Activated CD4-positive, alpha-beta memory T cell treated with anti-CD3 and anti-CD28 coated beads, Interleukin-2, amount 10 ng/mL, durations not matched to agents 7 days and 5 days (primary cell): ENCODE measurements at regions not wholly inside any gene's neighbourhood (a gene's known extent, or its start where the extent isn't known, plus 50 kb on each side); places are given as distances from the start of the nearest gene placed in this dataset.

Experiments
- CTCF ChIA-PET: fragments of 350-600 bp; sonication (Branson Sonifier 250); formaldehyde crosslinking; loops from one replicate; lab custom pipeline; 2021; ENCODE audit warnings: antibody characterized with exemption, inconsistent platforms; lab: Charles Lee
- POLR2A ChIA-PET: fragments of 350-600 bp; sonication (Branson Sonifier 250); formaldehyde crosslinking; loops from one replicate; lab custom pipeline; 2021; ENCODE audit warnings: antibody characterized with exemption; lab: Charles Lee
- DNase-seq: peaks from one replicate; pipeline ENCODE4 v3.0.0-alpha.2; 2020
- H3K27ac Mint-ChIP-seq: one replicate; pipeline ENCODE4 v1.8.0; 2021; ENCODE audit warnings: mild to moderate bottlenecking, mixed read lengths
- H3K27me3 Mint-ChIP-seq: one replicate; pipeline ENCODE4 v1.8.0; 2021; ENCODE audit warnings: mixed read lengths
- H3K36me3 Mint-ChIP-seq: one replicate; pipeline ENCODE4 v1.8.0; 2021; ENCODE audit warnings: low read depth, mixed read lengths
- H3K4me1 Mint-ChIP-seq: one replicate; pipeline ENCODE4 v1.8.0; 2021; ENCODE audit warnings: mixed read lengths
- H3K4me3 Mint-ChIP-seq: one replicate; pipeline ENCODE4 v1.8.0; 2021; ENCODE audit warnings: mild to moderate bottlenecking, mixed read lengths
- H3K9me3 Mint-ChIP-seq: one replicate; pipeline ENCODE4 v1.8.0; 2021; ENCODE audit warnings: mixed read lengths

DNA sequence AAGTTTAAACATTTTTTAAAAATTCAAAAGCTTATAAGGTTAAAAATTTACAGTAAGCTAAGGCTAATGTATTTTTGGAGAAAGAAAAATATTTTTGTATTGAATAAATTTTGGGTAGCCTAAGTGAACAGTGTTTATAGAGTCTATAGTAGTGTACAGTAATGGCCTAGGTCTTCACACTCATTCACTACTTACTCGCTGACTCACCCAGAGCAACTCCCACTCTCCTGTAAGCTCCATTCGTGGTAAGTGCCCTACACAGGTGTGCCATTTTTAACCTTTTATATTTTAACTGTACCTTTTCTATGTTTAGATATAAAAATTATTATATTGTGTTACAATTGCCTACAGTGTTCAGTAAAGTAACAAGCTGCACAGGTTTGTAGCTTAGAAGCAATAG, 96.6 kb upstream of the FREM2 start:
- ChIA-PET POLR2A (no interaction called here), CTCF (interaction anchor here (0.7 kb wide), 1 partner anchor 8 kb away, joined by 3 read pairs; no protein-coding TSS in a partner anchor)
- no peaks in the 10 kb centered on the region for H3K4me1 Mint-ChIP-seq
- H3K27ac Mint-ChIP-seq, result no peak overlapping the region
- no peak for DNase-seq
- no peak overlapping the region for H3K4me3 Mint-ChIP-seq
- no peaks in the 10 kb centered on the region for H3K36me3 Mint-ChIP-seq
- no peaks in the 10 kb centered on the region for H3K27me3 Mint-ChIP-seq
- H3K9me3 Mint-ChIP-seq, result no peaks in the 10 kb centered on the region

DNA sequence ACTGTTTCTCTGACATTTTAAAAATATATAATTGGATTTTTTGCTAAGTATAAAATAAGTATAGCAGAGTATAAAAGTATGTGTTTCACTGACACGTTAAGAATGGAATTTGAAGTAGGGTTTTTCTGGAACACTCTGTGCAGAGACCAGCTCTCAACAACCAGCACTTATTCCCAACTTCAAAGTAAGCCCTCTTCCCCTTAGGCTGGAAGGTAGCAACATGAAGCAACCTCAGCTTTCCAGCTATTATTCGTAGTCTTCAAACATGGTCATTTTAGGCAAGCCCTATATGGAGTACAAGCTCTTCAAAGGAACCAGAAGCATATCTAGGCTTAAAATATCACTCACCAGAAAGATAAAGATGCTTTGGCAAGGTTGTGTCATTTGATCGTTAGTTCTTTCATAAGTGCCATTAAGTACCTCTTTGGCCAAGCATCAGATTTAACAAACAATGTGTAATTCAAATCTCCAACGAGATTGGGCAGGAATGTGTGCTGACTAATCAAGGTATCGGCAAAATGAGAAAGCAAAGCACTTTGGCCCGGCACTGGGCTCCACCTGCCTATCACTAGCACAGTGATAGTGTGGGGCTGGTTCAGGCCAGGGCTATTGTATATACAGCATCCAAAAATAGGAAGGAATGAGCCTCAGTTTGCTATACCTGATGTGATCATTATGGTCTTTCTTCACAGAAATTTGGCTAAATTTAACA, 95.9 kb upstream of the FREM2 start:
- no peaks in the 10 kb centered on the region for H3K9me3 Mint-ChIP-seq

GRCh38 chr13:38602266-38602665, 84.6 kb upstream of the FREM2 start:
- no peaks in the 10 kb centered on the region for H3K36me3 Mint-ChIP-seq
- H3K9me3 Mint-ChIP-seq, result no peaks in the 10 kb centered on the region
- DNase-seq, result no peak
- no peak overlapping the region for H3K27ac Mint-ChIP-seq
- ChIA-PET POLR2A (no interaction called here), CTCF (no interaction called here)
- no peaks in the 10 kb centered on the region for H3K4me1 Mint-ChIP-seq
- H3K27me3 Mint-ChIP-seq, result peaks cover 3% of the 10 kb centered on the region
- no peak overlapping the region for H3K4me3 Mint-ChIP-seq

More for the DNA sequence above, 95.9 kb upstream of the FREM2 start:
- Mint-ChIP-seq H3K27me3 (no peaks in the 10 kb centered on the region), H3K4me3 (no peak overlapping the region), H3K36me3 (no peaks in the 10 kb centered on the region), H3K4me1 (no peaks in the 10 kb centered on the region), H3K27ac (no peak overlapping the region)
- CTCF ChIA-PET, result interaction anchor here (0.7 kb wide), 1 partner anchor 9 kb away, joined by 3 read pairs; no protein-coding TSS in a partner anchor
- DNase-seq, result no peak
- POLR2A ChIA-PET, result no interaction called here

DNA sequence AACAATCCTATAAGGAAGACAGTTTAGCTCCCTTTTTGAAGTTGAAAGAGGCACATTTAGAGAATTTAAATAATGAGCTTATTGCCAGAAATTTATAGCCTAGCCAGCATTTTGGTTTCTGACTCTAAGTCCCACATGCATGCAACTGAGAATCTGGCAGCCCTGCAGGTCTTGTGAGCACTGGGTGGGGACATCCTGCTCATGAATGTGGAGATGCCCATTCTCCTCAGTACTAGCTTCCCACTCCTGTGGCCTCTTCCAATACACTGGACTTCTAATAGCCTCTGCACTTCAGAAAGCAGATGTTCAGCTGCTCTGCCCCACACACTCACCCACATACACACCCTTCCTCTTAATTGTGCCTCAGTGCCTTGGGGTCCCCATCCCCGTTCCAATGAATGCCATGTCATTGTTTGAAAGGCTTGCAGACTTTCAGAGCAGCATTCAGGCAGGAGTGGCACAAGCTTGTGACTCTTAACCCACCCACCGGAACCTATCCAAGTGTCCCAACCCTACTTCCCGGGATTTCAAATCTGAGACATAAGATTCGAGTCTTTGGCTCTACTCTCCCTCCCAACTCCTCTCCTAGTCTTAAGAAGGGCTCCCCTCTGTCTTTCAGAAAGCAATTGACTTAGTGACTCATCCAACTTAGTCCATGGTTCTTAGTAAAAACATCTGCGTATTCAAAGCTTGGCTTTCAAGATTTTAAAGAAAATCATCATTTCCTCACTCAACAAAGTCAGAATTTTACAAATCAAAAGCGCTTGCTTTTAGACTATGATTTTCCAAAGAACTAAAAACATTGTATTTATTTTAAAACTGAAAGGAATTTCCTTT, 80.0 kb upstream of the FREM2 start:
- no peak for DNase-seq
- H3K27me3 Mint-ChIP-seq, result no peaks in the 10 kb centered on the region
- no peaks in the 10 kb centered on the region for H3K4me1 Mint-ChIP-seq
- H3K9me3 Mint-ChIP-seq, result no peaks in the 10 kb centered on the region
- H3K36me3 Mint-ChIP-seq, result no peaks in the 10 kb centered on the region
- no peak overlapping the region for H3K27ac Mint-ChIP-seq
- POLR2A ChIA-PET, result no interaction called here
- no peak overlapping the region for H3K4me3 Mint-ChIP-seq
- CTCF ChIA-PET, result no interaction called here

- Mint-ChIP-seq H3K9me3 (no peaks in the 10 kb centered on the region), H3K4me1 (no peaks in the 10 kb centered on the region), H3K4me3 (no peak overlapping the region), H3K27ac (no peak overlapping the region), H3K36me3 (no peaks in the 10 kb centered on the region), H3K27me3 (no peaks in the 10 kb centered on the region)
- DNase-seq, result no peak
- POLR2A ChIA-PET, result no interaction called here
- CTCF ChIA-PET, result no interaction called here
These were observed 68.9 kb upstream of the FREM2 start for GRCh38 chr13:38617936-38618335.

- H3K9me3 Mint-ChIP-seq, result no peaks in the 10 kb centered on the region
- H3K27me3 Mint-ChIP-seq, result no peaks in the 10 kb centered on the region
- no peak for DNase-seq
- H3K36me3 Mint-ChIP-seq, result no peaks in the 10 kb centered on the region
- H3K4me1 Mint-ChIP-seq, result no peaks in the 10 kb centered on the region
- ChIA-PET POLR2A (no interaction called here), CTCF (no interaction called here)
- H3K27ac Mint-ChIP-seq, result no peak overlapping the region
- H3K4me3 Mint-ChIP-seq, result no peak overlapping the region
These were observed 68.5 kb upstream of the FREM2 start for GRCh38 chr13:38618336-38618735.

- ChIA-PET CTCF (no interaction called here), POLR2A (no interaction called here)
- H3K36me3 Mint-ChIP-seq, result no peaks in the 10 kb centered on the region
- no peak overlapping the region for H3K4me3 Mint-ChIP-seq
- H3K27ac Mint-ChIP-seq, result no peak overlapping the region
- no peaks in the 10 kb centered on the region for H3K27me3 Mint-ChIP-seq
- no peaks in the 10 kb centered on the region for H3K9me3 Mint-ChIP-seq
- no peaks in the 10 kb centered on the region for H3K4me1 Mint-ChIP-seq
- DNase-seq, result no peak
These were observed 68.0 kb upstream of the FREM2 start for GRCh38 chr13:38618881-38619280.

GRCh38 chr13:38620876-38621275, 66.0 kb upstream of the FREM2 start:
- no peaks in the 10 kb centered on the region for H3K36me3 Mint-ChIP-seq
- no peak overlapping the region for H3K27ac Mint-ChIP-seq
- no peaks in the 10 kb centered on the region for H3K9me3 Mint-ChIP-seq
- POLR2A ChIA-PET, result no interaction called here
- no peak overlapping the region for H3K4me3 Mint-ChIP-seq
- CTCF ChIA-PET, result no interaction called here
- H3K27me3 Mint-ChIP-seq, result no peaks in the 10 kb centered on the region
- H3K4me1 Mint-ChIP-seq, result no peaks in the 10 kb centered on the region
- DNase-seq, result no peak

GRCh38 chr13:38624822-38625221, 62.1 kb upstream of the FREM2 start:
- DNase-seq, result no peak
- H3K4me3 Mint-ChIP-seq, result no peak overlapping the region
- H3K36me3 Mint-ChIP-seq, result no peaks in the 10 kb centered on the region
- POLR2A ChIA-PET, result no interaction called here
- H3K9me3 Mint-ChIP-seq, result no peaks in the 10 kb centered on the region
- CTCF ChIA-PET, result no interaction called here
- H3K27me3 Mint-ChIP-seq, result no peaks in the 10 kb centered on the region
- H3K27ac Mint-ChIP-seq, result no peak overlapping the region
- H3K4me1 Mint-ChIP-seq, result no peaks in the 10 kb centered on the region

DNA sequence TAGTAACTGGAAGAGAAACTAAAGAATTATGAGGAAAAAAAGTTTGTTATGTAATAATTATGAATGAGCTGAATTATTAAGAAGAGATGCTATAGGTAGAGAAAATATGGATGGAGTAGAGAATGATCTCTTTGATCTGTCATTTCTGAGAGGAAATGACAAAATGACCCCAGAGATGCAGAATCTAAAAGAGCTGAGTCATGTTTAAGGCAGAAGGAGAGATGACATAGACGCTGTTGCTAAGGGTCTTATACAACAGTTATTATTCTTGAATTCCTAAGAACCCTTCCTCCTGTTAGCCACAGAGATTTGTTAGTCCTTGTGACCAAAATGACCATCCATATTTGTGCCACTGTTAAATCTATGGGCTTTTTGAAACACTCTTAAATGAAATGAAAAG, 58.3 kb upstream of the FREM2 start:
- no peak for DNase-seq
- ChIA-PET CTCF (no interaction called here), POLR2A (no interaction called here)
- Mint-ChIP-seq H3K27me3 (no peaks in the 10 kb centered on the region), H3K27ac (no peak overlapping the region), H3K4me1 (no peaks in the 10 kb centered on the region), H3K9me3 (no peaks in the 10 kb centered on the region), H3K4me3 (no peak overlapping the region), H3K36me3 (no peaks in the 10 kb centered on the region)

DNA sequence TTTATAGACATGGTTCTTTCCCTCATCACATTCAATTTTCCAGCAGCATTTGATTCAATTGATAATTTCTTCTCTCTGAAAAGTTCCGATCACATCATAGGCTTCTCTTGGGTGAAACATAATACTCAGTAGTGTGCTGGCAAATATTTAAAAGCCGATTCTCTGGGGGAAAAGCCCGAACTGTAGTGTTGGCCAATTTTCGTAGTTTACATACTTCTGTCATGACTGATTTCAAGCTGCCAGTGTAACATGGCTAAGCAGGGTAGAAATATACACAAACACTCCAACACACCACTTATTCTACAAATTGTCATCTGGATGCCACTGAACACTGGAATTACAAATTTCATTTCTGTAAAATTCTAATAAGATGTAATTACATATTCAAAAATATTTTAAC, 56.1 kb upstream of the FREM2 start:
- ChIA-PET POLR2A (no interaction called here), CTCF (no interaction called here)
- no peaks in the 10 kb centered on the region for H3K9me3 Mint-ChIP-seq
- no peak overlapping the region for H3K27ac Mint-ChIP-seq
- H3K36me3 Mint-ChIP-seq, result no peaks in the 10 kb centered on the region
- H3K4me3 Mint-ChIP-seq, result no peak overlapping the region
- no peaks in the 10 kb centered on the region for H3K4me1 Mint-ChIP-seq
- no peaks in the 10 kb centered on the region for H3K27me3 Mint-ChIP-seq
- DNase-seq, result no peak

DNA sequence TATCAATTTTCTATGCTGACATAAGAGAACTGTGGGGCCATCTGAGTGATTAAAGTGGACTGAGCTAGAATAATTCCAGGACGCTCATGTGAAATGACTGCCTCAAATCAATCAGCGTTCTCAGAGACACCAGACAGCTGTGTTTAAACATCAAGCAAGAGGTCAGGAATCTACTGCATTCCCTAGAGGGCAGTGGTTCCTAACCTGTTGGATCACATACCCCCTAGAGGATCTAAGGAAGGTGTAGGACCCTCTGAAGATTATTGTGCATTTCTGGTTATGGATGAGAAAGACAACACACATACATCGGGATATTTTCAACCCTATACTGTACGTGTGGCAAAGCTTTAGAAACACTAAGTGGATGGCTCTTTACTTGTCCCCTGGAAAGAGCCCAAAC, 51.8 kb upstream of the FREM2 start:
- CTCF ChIA-PET, result no interaction called here
- no peak for DNase-seq
- no peak overlapping the region for H3K4me3 Mint-ChIP-seq
- H3K9me3 Mint-ChIP-seq, result no peaks in the 10 kb centered on the region
- no peak overlapping the region for H3K27ac Mint-ChIP-seq
- POLR2A ChIA-PET, result no interaction called here
- no peaks in the 10 kb centered on the region for H3K36me3 Mint-ChIP-seq
- no peaks in the 10 kb centered on the region for H3K4me1 Mint-ChIP-seq
- no peaks in the 10 kb centered on the region for H3K27me3 Mint-ChIP-seq

DNA sequence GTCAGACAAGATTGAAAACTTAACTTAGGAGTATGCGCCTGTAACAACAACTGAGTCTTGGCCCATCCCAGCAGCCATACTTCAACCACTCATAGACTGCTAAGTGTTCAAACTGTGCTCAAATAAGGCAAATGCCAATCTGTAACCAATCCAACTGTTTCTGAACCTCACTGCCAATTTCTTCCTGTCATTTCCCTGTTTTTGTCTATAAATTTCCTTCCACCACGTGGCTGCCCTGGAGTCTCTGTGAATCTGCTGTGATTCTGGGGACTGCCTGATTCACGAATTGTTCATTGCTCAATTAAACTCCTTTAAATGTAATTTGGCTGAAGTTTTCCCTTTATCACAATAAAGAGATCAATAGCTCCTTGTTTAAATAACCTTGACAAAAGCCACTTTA, 50.8 kb upstream of the FREM2 start:
- Mint-ChIP-seq H3K27me3 (no peaks in the 10 kb centered on the region), H3K36me3 (no peaks in the 10 kb centered on the region), H3K4me3 (no peak overlapping the region), H3K9me3 (no peaks in the 10 kb centered on the region), H3K4me1 (no peaks in the 10 kb centered on the region), H3K27ac (no peak overlapping the region)
- DNase-seq, result no peak
- CTCF ChIA-PET, result no interaction called here
- POLR2A ChIA-PET, result no interaction called here

- Mint-ChIP-seq H3K27me3 (no peaks in the 10 kb centered on the region), H3K4me3 (no peak overlapping the region)
These were observed 50.1 kb upstream of the FREM2 start for GRCh38 chr13:38636761-38637160.

More at GRCh38 chr13:38636761-38637160, 50.1 kb upstream of the FREM2 start:
- H3K36me3 Mint-ChIP-seq, result no peaks in the 10 kb centered on the region
- ChIA-PET POLR2A (no interaction called here), CTCF (no interaction called here)
- H3K27ac Mint-ChIP-seq, result no peak overlapping the region
- no peaks in the 10 kb centered on the region for H3K9me3 Mint-ChIP-seq
- no peaks in the 10 kb centered on the region for H3K4me1 Mint-ChIP-seq
- DNase-seq, result no peak
